ENCODE measurements at regions not wholly inside any gene's neighbourhood (a gene's known extent, or its start where the extent isn't known, plus 50 kb on each side); places are given as distances from the start of the nearest gene placed in this dataset.

GRCh38 chr12:58977476-58977875, 57.2 kb upstream of the LRIG3 start:
- no peak for TF ChIP-seq CTCF (conservative IDR thresholded peaks at IDR 0.05; ENCODE audit: low read depth, low read length)
- no peak for TF ChIP-seq EZH2 (IDR thresholded peaks at IDR 0.05; ENCODE audit: borderline replicate concordance, low read depth, low read length, poor library complexity, severe bottlenecking)
- H3K4me3 ChIP-seq (ENCODE audit: low read depth, low read length, poor library complexity, severe bottlenecking) = no peak overlapping the region
- no peaks in the 10 kb centered on the region for H3K36me3 ChIP-seq (ENCODE audit: insufficient read depth, low read length, poor library complexity, severe bottlenecking)
- no peaks in the 10 kb centered on the region for H3K9me3 ChIP-seq (ENCODE audit: low read depth, low read length, poor library complexity, severe bottlenecking)
- POLR2A ChIA-PET (ENCODE audit: low non-redundant PET) = no interaction called here
- no TSS peak for BruUV-seq (replicated peaks)
- no peaks in the 10 kb centered on the region for H3K4me1 ChIP-seq (ENCODE audit: insufficient read depth, low read length, poor library complexity, severe bottlenecking)
- CTCF ChIA-PET = no interaction called here
- no peak for DNase-seq (ENCODE audit: low spot score)
- intact Hi-C loops (cut with micrococcal nuclease; ENCODE audit: unreplicated experiment) = no loop called here
- no peaks in the 10 kb centered on the region for H3K27me3 ChIP-seq (replicated peaks; ENCODE audit: insufficient read depth, low read depth, low read length, poor library complexity)
- H3K27ac ChIP-seq (ENCODE audit: low read depth, low read length, poor library complexity, severe bottlenecking) = no peak overlapping the region

GRCh38 chr12:58976146-58976545, 55.8 kb upstream of the LRIG3 start:
- ChIA-PET POLR2A (ENCODE audit: low non-redundant PET) (no interaction called here), CTCF (no interaction called here)
- intact Hi-C loops (cut with micrococcal nuclease; ENCODE audit: unreplicated experiment) = no loop called here

More at GRCh38 chr12:58976146-58976545, 55.8 kb upstream of the LRIG3 start:
- no peaks in the 10 kb centered on the region for H3K27me3 ChIP-seq (replicated peaks; ENCODE audit: insufficient read depth, low read depth, low read length, poor library complexity)
- BruUV-seq (replicated peaks) = no TSS peak
- no peak overlapping the region for H3K4me3 ChIP-seq (ENCODE audit: low read depth, low read length, poor library complexity, severe bottlenecking)
- DNase-seq (ENCODE audit: low spot score) = no peak
- no peaks in the 10 kb centered on the region for H3K9me3 ChIP-seq (ENCODE audit: low read depth, low read length, poor library complexity, severe bottlenecking)
- no peaks in the 10 kb centered on the region for H3K4me1 ChIP-seq (ENCODE audit: insufficient read depth, low read length, poor library complexity, severe bottlenecking)
- H3K27ac ChIP-seq (ENCODE audit: low read depth, low read length, poor library complexity, severe bottlenecking) = no peak overlapping the region
- no peaks in the 10 kb centered on the region for H3K36me3 ChIP-seq (ENCODE audit: insufficient read depth, low read length, poor library complexity, severe bottlenecking)
- no peak for TF ChIP-seq CTCF (conservative IDR thresholded peaks at IDR 0.05; ENCODE audit: low read depth, low read length)
- TF ChIP-seq EZH2 (IDR thresholded peaks at IDR 0.05; ENCODE audit: borderline replicate concordance, low read depth, low read length, poor library complexity, severe bottlenecking) = no peak
